NCI-H748 treated with DMSO at 0.1 percent for 48 hours (cell line): ENCODE measurements at regions not wholly inside any gene's neighbourhood (a gene's known extent, or its start where the extent isn't known, plus 50 kb on each side); places are given as distances from the start of the nearest gene placed in this dataset.
"Not testable (repeated sequence)": the region's sequence is repeated elsewhere in the genome, so short reads cannot be mapped to it uniquely, and the experiment has no call there.

Experiments
- DNase-seq: peaks from one replicate; lab custom pipeline; 2025; lab: John Stamatoyannopoulos, UW

- DNase-seq: no peak
Observed at GRCh38 chr21:15932726-15933125, 202.9 kb downstream of the USP25 start.

- no peak for DNase-seq
Observed at GRCh38 chr21:15935530-15935929, 205.7 kb downstream of the USP25 start.

DNA sequence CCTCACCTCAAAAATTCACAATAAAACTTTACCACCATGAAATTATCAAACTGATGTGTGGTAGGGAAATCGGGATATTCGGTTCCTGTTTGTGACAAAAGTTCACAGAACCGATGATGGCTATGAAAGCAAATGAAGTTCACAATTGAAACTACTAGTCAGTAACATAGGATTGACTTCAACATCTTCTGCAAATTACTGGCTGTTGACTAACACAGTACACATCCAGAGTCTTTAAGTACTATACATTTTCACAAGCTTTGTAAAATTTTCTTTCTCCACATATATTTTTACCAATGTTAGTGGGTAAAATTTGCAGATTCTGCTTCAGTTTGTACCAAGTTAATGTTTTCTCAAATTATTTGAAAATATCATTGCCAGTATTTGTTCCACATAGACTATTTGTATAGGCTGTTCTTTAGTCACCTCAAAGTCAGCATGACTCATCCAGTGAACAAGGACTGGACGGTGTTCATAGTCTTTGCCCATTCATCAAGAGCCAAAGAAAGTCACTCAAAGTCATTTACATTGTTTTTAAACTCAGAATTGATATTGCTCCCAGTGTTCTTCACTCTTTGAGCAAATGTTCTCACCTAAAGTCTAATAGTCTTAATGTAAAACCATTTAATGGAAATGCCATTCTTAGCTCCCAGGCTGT lies 213.4 kb downstream of the USP25 start:
- DNase-seq: no peak

- no peak for DNase-seq
Observed at GRCh38 chr21:15947677-15948076, 217.9 kb downstream of the USP25 start.

GRCh38 chr21:15953551-15954116 lies 223.9 kb downstream of the USP25 start:
- DNase-seq: no peak

DNA sequence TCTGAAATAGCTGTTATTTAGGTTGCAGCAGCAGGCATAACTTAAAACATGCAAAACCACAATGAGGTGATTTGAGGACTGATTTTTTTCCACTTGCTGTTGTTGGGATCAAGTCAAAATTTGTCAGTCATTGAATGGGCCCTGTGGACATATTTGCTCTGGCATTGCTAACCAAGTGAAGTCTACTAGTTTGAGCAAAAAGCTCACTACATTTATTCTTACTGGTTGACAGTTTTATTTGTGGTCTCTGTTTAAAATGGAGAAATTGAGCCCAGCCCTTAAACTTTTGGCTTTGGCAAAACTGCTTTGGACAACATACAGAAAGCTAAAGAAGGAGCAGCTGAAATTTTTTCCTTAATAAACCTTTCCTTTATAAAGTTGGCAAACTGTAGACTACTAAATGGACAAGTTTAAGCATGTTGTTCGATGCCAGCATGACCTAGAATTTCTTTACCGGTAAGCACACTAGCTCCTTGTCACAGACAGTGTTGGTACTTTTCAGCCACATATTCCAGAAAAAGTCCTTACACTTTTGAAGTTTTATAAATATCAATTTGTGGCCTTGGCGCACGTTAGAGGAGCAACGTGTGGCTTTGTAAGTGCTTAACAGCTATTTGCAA lies 234.6 kb downstream of the USP25 start:
- no peak for DNase-seq

GRCh38 chr21:15966231-15966630 lies 236.4 kb downstream of the USP25 start:
- no peak for DNase-seq

DNA sequence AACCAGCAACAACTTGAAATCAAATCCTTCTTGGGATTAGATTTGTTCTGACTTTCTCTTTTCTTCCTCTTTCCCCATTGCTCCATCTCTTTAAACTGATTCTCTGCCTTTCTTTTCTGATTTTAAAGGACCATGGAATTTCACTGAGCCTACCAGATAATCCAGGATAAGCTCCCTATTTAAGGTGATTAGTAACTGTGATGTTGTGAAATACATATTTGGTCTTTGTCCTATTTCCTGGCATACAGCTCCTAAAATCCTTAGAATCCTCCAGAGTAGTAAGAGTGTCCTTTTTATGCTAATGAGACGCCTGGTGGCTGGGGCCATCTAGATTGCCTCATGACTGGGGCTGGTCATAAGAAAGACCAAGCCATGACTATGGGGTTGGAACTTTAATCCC lies 236.9 kb downstream of the USP25 start:
- DNase-seq: no peak

- no peak for DNase-seq
Observed at GRCh38 chr21:15967661-15968060, 237.9 kb downstream of the USP25 start.

DNA sequence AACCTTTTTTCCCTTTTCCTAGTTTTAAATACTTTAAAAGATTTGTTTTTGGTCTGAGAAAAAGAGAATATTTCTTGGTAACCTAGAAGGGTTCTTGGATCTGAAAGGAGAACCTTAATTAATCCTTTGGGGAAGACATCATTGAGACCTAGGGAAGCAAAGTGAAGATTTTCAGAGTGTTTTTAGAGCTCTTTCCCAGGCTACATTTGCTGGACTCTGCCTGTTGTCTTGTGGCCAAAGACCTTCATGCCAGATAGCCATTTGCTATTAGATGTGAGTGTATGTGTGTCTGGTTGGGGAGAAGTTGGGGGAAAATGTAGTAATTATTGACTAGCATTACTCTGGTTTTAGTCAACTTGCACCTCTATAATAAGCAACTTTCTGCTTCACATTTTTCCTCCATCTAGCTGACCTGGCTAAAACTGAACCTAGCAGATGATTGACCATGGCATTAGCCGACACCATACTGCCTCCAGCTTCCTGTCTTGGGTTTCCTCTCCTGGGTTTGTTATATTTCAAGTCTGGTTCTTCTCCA lies 239.1 kb downstream of the USP25 start:
- no peak for DNase-seq

DNA sequence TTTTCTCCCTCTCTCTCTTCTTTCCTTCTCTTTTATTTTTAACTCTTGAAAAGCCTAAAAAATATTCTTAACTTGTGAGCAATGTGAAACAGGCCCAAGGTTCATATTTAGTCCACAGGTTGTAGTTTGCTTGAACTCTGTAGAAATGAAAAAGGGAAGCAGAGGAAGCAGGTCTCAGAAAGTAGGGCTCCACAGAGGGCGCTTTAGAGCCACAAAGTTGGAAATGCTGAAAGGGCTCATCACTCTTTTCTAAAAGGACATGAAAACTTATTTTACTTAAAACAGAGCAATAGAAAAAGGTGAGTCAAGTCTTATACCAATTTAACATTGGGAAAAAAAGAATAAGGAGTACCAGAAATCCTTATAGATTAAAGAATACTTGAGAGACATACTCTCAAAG lies 247.0 kb downstream of the USP25 start:
- no peak for DNase-seq

GRCh38 chr21:15978215-15978738 lies 248.5 kb downstream of the USP25 start:
- no peak for DNase-seq

DNA sequence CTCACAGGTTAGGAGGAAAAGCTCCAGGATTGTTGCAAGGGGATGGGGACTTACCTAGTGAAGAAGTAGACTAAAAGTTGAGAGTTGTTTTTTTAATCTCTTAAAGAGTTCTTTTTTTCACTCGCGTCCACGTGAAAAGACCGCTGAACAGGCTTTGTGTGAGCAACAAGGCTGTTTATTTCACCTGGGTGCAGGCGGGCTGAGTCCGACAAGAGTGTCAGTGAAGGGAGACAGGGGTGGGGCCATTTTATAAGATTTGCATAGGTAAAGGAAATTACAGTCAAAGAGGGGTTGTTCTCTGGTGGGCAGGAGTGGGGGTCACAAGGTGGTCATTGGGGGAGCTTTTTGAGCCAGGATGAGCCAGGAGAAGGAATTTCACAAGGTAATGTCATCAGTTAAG lies 249.7 kb downstream of the USP25 start:
- not testable (repeated sequence) for DNase-seq

GRCh38 chr21:15986277-15986676 lies 256.5 kb downstream of the USP25 start:
- no peak for DNase-seq

- no peak for DNase-seq
Observed at GRCh38 chr21:15992171-15992570, 262.4 kb downstream of the USP25 start.

DNA sequence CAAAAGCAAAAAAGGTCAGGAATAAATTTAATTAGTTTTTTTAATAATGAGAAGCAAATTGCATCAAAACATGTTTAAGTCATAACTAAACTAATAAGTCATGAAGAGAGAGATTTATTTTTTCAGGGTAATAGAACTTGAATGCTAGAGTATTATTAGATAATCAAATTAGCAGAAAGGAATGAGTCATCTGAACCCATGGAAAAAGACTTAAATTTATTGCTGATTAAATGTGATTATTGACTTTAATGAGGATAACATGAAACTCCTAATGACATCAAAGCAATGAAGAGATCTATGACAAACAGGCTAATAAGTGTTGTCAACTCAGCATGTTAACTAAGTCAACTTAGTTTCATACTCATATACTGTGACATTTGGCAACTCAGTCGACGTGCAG lies 264.2 kb downstream of the USP25 start:
- no peak for DNase-seq

- DNase-seq: no peak
Observed at GRCh38 chr21:15999741-16000140, 270.0 kb downstream of the USP25 start.

DNA sequence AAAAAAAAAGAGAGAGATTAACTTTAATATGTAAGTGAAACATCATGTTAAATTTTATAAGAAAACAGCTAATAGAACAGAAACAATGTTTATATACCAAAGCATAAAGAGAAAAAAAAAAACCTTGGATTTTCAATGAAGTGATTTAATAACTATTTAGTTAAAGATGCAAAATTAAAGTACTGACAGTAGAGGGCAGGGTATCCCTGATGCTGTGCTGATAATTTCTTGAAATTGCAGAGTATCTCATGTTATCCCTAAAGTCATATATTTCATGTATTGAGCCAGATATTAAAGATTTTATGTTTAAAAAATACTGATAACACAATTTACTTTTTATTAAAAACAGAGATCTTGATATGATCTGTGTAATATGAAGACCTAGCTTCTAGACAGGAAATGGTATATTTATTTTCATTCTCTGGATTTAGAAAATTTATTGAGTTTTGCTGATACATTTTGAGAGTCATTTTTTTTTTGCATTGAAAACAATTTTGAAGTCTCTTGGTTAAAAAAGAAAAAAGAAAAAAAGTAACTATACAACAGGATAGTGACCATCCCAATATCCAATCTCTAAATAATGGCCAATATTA lies 273.2 kb downstream of the USP25 start:
- no peak for DNase-seq

DNA sequence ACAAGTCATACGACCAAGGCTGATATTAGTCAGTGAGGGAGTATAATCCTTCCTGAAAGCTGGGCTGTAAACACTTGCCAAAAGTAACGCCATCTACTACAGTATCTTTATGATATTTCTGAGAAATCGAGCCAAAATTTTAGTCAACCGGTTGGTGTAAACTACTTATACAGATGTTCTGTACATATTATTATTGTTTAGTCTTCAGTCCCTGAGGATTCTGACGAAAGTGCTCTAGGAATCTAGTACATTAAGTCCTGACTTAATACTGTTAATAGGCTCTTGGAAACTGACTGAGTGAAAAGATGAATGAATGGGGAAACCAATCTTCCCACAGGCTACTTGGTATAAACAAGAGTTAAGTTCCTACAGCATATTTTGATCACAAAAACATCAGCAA lies 274.3 kb downstream of the USP25 start:
- no peak for DNase-seq

GRCh38 chr21:16004523-16004922 lies 274.7 kb downstream of the USP25 start:
- DNase-seq: no peak

- DNase-seq: no peak
Observed at GRCh38 chr21:16005996-16006395, 276.2 kb downstream of the USP25 start.

DNA sequence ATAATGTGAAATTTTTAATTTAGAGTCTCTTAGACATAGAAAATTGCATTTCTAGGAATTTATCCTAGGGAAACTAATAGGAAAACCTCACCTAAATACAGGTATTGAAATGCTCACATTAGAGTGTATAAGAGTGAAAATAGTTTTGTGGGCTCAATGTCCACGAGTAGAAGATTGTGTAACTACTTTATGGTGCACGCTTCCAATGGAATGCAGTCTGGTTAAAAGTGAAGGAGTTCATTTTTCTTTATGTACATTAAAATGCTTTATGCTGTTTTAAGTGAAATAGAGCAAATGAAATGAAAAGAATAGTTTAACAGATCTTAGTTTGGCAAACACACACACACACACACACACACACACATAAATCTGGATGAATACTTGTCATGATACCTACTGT lies 278.2 kb downstream of the USP25 start:
- DNase-seq: no peak

- DNase-seq: no peak
Observed at GRCh38 chr21:16011719-16012118, 281.9 kb downstream of the USP25 start.
